H9 (cell line): ENCODE measurements at regions not wholly inside any gene's neighbourhood (a gene's known extent, or its start where the extent isn't known, plus 50 kb on each side); places are given as distances from the start of the nearest gene placed in this dataset.

Experiments used
- DNase-seq: peaks from one replicate; pipeline ENCODE4 v3.0.0-alpha.2; 2017
- H2AFZ ChIP-seq: one replicate; pipeline ENCODE4 v1.6.1; 2013; ENCODE audit warnings: mild to moderate bottlenecking, low read length, control low read depth, moderate library complexity
- H2AK5ac ChIP-seq: 2 replicates; pipeline ENCODE4 v1.6.1; 2013; ENCODE audit warnings: low read length, control low read depth, mixed read lengths; ENCODE audit not compliant: insufficient read length
- H2BK120ac ChIP-seq: one replicate; pipeline ENCODE4 v1.6.1; 2013; ENCODE audit warnings: low read depth, mild to moderate bottlenecking, low read length, control low read depth, inconsistent platforms; ENCODE audit not compliant: poor library complexity, severe bottlenecking
- H2BK12ac ChIP-seq: 2 replicates; pipeline ENCODE4 v1.6.1; 2013; ENCODE audit warnings: low read length, control low read depth, mixed read lengths, low read depth; ENCODE audit not compliant: insufficient read length
- H2BK15ac ChIP-seq: 2 replicates; pipeline ENCODE4 v1.6.1; 2013; ENCODE audit warnings: low read depth, low read length, control low read depth
- H2BK20ac ChIP-seq: one replicate; pipeline ENCODE4 v1.6.1; 2013; ENCODE audit warnings: low read depth, mild to moderate bottlenecking, low read length, control low read depth, inconsistent platforms; ENCODE audit not compliant: poor library complexity, severe bottlenecking
- H2BK5ac ChIP-seq: 2 replicates; pipeline ENCODE4 v1.6.1; 2013; ENCODE audit warnings: low read length, control low read depth, mixed read lengths; ENCODE audit not compliant: insufficient read length
- H3K14ac ChIP-seq: 2 replicates; pipeline ENCODE4 v1.6.1; 2013; ENCODE audit warnings: low read length, control low read depth; ENCODE audit not compliant: insufficient read depth
- H3K18ac ChIP-seq: 2 replicates; pipeline ENCODE4 v1.6.1; 2013; ENCODE audit warnings: low read depth, mild to moderate bottlenecking, mixed read lengths, low read length, control low read depth; ENCODE audit not compliant: insufficient read length
- H3K23ac ChIP-seq: 2 replicates; pipeline ENCODE4 v1.6.1; 2013; ENCODE audit warnings: low read length, control low read depth, mixed read lengths, low read depth; ENCODE audit not compliant: insufficient read length
- H3K23me2 ChIP-seq: 2 replicates; pipeline ENCODE4 v1.6.1; 2013; ENCODE audit warnings: low read depth, mild to moderate bottlenecking, mixed read lengths, low read length, control low read depth; ENCODE audit not compliant: insufficient read length, poor library complexity, severe bottlenecking
- H3K27ac ChIP-seq: 2 replicates; pipeline ENCODE4 v1.5.1; 2013; ENCODE audit warnings: low read length, control low read depth, mixed read lengths, low read depth; ENCODE audit not compliant: insufficient read length
- H3K27me3 ChIP-seq: 2 replicates; pipeline ENCODE4 v1.6.1; 2013; ENCODE audit warnings: low read length, control low read depth, inconsistent platforms; ENCODE audit not compliant: insufficient read depth
- H3K4ac ChIP-seq: 2 replicates; pipeline ENCODE4 v1.6.1; 2013; ENCODE audit warnings: low read depth, mild to moderate bottlenecking, control low read depth, inconsistent platforms, low read length, moderate library complexity
- H3K4me1 ChIP-seq: 2 replicates; pipeline ENCODE4 v1.6.1; 2013; ENCODE audit warnings: low read length, control low read depth, inconsistent platforms; ENCODE audit not compliant: insufficient read depth
- H3K4me2 ChIP-seq: 2 replicates; pipeline ENCODE4 v1.6.1; 2013; ENCODE audit warnings: low read length, control low read depth, mixed read lengths; ENCODE audit not compliant: insufficient read length, insufficient read depth
- H3K56ac ChIP-seq: 2 replicates; pipeline ENCODE4 v1.6.1; 2013; ENCODE audit warnings: low read depth, mild to moderate bottlenecking, mixed read lengths, low read length, control low read depth; ENCODE audit not compliant: insufficient read length
- H3K79me1 ChIP-seq: 2 replicates; pipeline ENCODE4 v1.6.1; 2013; ENCODE audit warnings: low read depth, mild to moderate bottlenecking, moderate library complexity, low read length, control low read depth, inconsistent platforms; ENCODE audit not compliant: insufficient read depth, poor library complexity, severe bottlenecking
- H3K79me2 ChIP-seq: 2 replicates; pipeline ENCODE4 v1.6.1; 2013; ENCODE audit warnings: low read length, control low read depth, inconsistent platforms; ENCODE audit not compliant: insufficient read depth
- H3K9ac ChIP-seq: 2 replicates; pipeline ENCODE4 v1.6.1; 2013; ENCODE audit warnings: low read length, control low read depth, mixed read lengths; ENCODE audit not compliant: insufficient read length; ENCODE audit errors: extremely low read depth
- H3K9me3 ChIP-seq: one replicate; pipeline ENCODE4 v1.6.1; 2013; ENCODE audit warnings: low read depth, low read length, inconsistent platforms; ENCODE audit not compliant: control insufficient read depth
- H3T11ph ChIP-seq: one replicate; pipeline ENCODE4 v1.6.1; 2013; ENCODE audit warnings: mild to moderate bottlenecking, low read length, control low read depth, inconsistent platforms
- H4K20me1 ChIP-seq: one replicate; pipeline ENCODE4 v1.6.1; 2013; ENCODE audit not compliant: control insufficient read depth, insufficient read length, insufficient read depth
- H4K5ac ChIP-seq: 2 replicates; pipeline ENCODE4 v1.6.1; 2013; ENCODE audit warnings: low read depth, mild to moderate bottlenecking, mixed read lengths, low read length, control low read depth; ENCODE audit not compliant: insufficient read length
- H4K8ac ChIP-seq: replicated peaks from 2 replicates; pipeline ENCODE4 v1.6.1; 2013; ENCODE audit warnings: low read length, control low read depth, mixed read lengths, low read depth; ENCODE audit not compliant: insufficient read length
- H4K91ac ChIP-seq: 2 replicates; pipeline ENCODE4 v1.6.1; 2013; ENCODE audit warnings: low read depth, mild to moderate bottlenecking, moderate library complexity, mixed read lengths, low read length, control low read depth; ENCODE audit not compliant: insufficient read length
- H3K27ac Mint-ChIP-seq, 3 experiments: 2 replicates in 2 of 3; 3 replicates in 1 of 3; pipeline ENCODE4 v1.8.0; 2020 to 2021; ENCODE audit warnings: mixed read lengths in 3 of 3, mild to moderate bottlenecking in 1 of 3, moderate library complexity in 1 of 3
- H3K27me3 Mint-ChIP-seq: 2 replicates; pipeline ENCODE4 v1.8.0; 2021; ENCODE audit warnings: low read depth, mild to moderate bottlenecking, moderate library complexity, mixed read lengths
- H3K36me3 Mint-ChIP-seq, 3 experiments: 2 replicates in 2 of 3; 3 replicates in 1 of 3; pipeline ENCODE4 v1.8.0; 2020 to 2021; ENCODE audit warnings: low read depth in 3 of 3, mixed read lengths in 3 of 3; ENCODE audit not compliant: insufficient read depth in 1 of 3
- H3K4me1 Mint-ChIP-seq, 2 experiments: 2 replicates each; pipeline ENCODE4 v1.8.0; 2020; ENCODE audit warnings: mixed read lengths in 2 of 2
- H3K4me3 Mint-ChIP-seq, 2 experiments: 2 replicates in 1 of 2; 3 replicates in 1 of 2; pipeline ENCODE4 v1.8.0; 2020 to 2021; ENCODE audit warnings: mild to moderate bottlenecking in 2 of 2, mixed read lengths in 2 of 2, moderate library complexity in 1 of 2
- H3K9me3 Mint-ChIP-seq, 2 experiments: 2 replicates in 1 of 2; 3 replicates in 1 of 2; pipeline ENCODE4 v1.8.0; 2020; ENCODE audit warnings: mild to moderate bottlenecking in 2 of 2, mixed read lengths in 2 of 2, moderate library complexity in 1 of 2
- WGBS: extraction: QIAGEN DNeasy Blood & Tissue Kit; methylation state at CpG from one replicate; pipeline ENCODE4 v1.1.7; 2013; ENCODE audit warnings: missing lambda C conversion rate, low lambda C conversion rate, mixed read lengths; ENCODE audit not compliant: insufficient read length; ENCODE audit errors: extremely low coverage; 5-methylcytosine and 5-hydroxymethylcytosine counted together
- TF ChIP-seq, protein P1 (sequence below): fragments of 200-600 bp; sonication (generic); conservative IDR thresholded peaks from 3 replicates; pipeline ENCODE4 v1.8.0; 2021; ENCODE audit warnings: antibody characterized with exemption, mild to moderate bottlenecking

DNA sequence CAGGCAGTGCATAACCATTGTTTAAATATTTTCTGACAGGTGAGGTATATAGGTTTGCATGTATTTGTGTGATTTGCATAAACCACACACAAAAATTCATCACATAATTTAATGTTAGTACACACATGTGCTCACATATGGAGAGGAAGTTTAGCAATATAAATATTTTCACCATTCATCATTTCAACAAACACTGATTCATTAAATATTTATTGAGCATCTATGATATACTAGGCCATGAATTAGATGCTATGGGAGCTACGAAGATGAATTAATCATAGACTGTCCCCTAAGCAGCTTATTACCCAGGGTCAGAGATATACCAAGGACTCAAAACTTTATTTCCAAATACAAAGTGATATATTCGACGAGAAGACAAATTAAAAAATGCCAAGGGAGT lies 311.6 kb upstream of the PIK3C3 start:
- no peaks in the 10 kb centered on the region; a peak in 1 of 7 replicates for H3K36me3 Mint-ChIP-seq
- WGBS = no CpG with 5 or more reads among the region's 3 CpGs
- DNase-seq = no peak
- no peak overlapping the region for H3K23ac ChIP-seq
- H3K79me1 ChIP-seq = no peaks in the 10 kb centered on the region
- H3K27ac Mint-ChIP-seq = no peak overlapping the region
- no peak overlapping the region for H3K18ac ChIP-seq
- H4K5ac ChIP-seq = no peak overlapping the region
- H2BK15ac ChIP-seq = no peak overlapping the region
- H3K79me2 ChIP-seq = no peaks in the 10 kb centered on the region
- H3K9me3 Mint-ChIP-seq = peaks cover 0 to 3% of the 10 kb centered on the region in 2 experiments; a peak in 2 of 5 replicates
- no peak overlapping the region for H4K8ac ChIP-seq
- no peak overlapping the region for H2AK5ac ChIP-seq
- H3K4me3 Mint-ChIP-seq = no peak overlapping the region
- TF ChIP-seq, protein P1, sequence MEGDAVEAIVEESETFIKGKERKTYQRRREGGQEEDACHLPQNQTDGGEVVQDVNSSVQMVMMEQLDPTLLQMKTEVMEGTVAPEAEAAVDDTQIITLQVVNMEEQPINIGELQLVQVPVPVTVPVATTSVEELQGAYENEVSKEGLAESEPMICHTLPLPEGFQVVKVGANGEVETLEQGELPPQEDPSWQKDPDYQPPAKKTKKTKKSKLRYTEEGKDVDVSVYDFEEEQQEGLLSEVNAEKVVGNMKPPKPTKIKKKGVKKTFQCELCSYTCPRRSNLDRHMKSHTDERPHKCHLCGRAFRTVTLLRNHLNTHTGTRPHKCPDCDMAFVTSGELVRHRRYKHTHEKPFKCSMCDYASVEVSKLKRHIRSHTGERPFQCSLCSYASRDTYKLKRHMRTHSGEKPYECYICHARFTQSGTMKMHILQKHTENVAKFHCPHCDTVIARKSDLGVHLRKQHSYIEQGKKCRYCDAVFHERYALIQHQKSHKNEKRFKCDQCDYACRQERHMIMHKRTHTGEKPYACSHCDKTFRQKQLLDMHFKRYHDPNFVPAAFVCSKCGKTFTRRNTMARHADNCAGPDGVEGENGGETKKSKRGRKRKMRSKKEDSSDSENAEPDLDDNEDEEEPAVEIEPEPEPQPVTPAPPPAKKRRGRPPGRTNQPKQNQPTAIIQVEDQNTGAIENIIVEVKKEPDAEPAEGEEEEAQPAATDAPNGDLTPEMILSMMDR = no peak
- no peak overlapping the region for H2BK12ac ChIP-seq
- H3T11ph ChIP-seq = no peak overlapping the region
- no peak overlapping the region for H3K9ac ChIP-seq
- H3K4me1 ChIP-seq = no peaks in the 10 kb centered on the region
- no peak overlapping the region for H3K27ac ChIP-seq
- H4K91ac ChIP-seq = no peak overlapping the region
- H3K4me1 Mint-ChIP-seq = no peaks in the 10 kb centered on the region
- no peaks in the 10 kb centered on the region for H3K9me3 ChIP-seq
- H3K56ac ChIP-seq = no peak overlapping the region
- H2BK5ac ChIP-seq = no peak overlapping the region
- H3K14ac ChIP-seq = no peak overlapping the region
- no peak overlapping the region for H3K4ac ChIP-seq
- H2AFZ ChIP-seq = no peak overlapping the region
- H3K4me2 ChIP-seq = no peak overlapping the region
- H2BK120ac ChIP-seq = no peak overlapping the region
- H2BK20ac ChIP-seq = no peak overlapping the region
- no peaks in the 10 kb centered on the region for H3K27me3 ChIP-seq
- no peaks in the 10 kb centered on the region for H3K27me3 Mint-ChIP-seq
- H4K20me1 ChIP-seq = no peaks in the 10 kb centered on the region
- no peaks in the 10 kb centered on the region for H3K23me2 ChIP-seq
